NCI-H2196 treated with DMSO at 0.1 percent for 48 hours (cell line): ENCODE measurements at regions not wholly inside any gene's neighbourhood (a gene's known extent, or its start where the extent isn't known, plus 50 kb on each side); places are given as distances from the start of the nearest gene placed in this dataset.

ENCODE experiments used
- DNase-seq: peaks from one replicate; lab custom pipeline; 2025; ENCODE audit not compliant: unreplicated experiment; lab: John Stamatoyannopoulos, UW

GRCh38 chr6:152904678-152905077, 78.2 kb downstream of the FBXO5 start:
- no peak for DNase-seq

- no peak for DNase-seq
Observed at GRCh38 chr6:152905551-152906299, 77.1 kb downstream of the FBXO5 start.

GRCh38 chr6:152909241-152909640, 73.6 kb downstream of the FBXO5 start:
- no peak for DNase-seq

GRCh38 chr6:152916035-152916434, 66.8 kb downstream of the FBXO5 start:
- no peak for DNase-seq

- DNase-seq: no peak
Observed at GRCh38 chr6:152918991-152919390, 63.9 kb downstream of the FBXO5 start.

- no peak for DNase-seq
Observed at GRCh38 chr6:152920016-152920415, 62.8 kb downstream of the FBXO5 start.
